Stimulated activated CD4-positive, alpha-beta T cell treated with anti-CD3 and anti-CD28 coated beads, Interleukin-4, amount 100 ng/mL, for 4 hours (primary cell): ENCODE measurements at regions not wholly inside any gene's neighbourhood (a gene's known extent, or its start where the extent isn't known, plus 50 kb on each side); places are given as distances from the start of the nearest gene placed in this dataset.

Experiments used
- DNase-seq, 2 experiments: peaks; one replicate each; pipeline ENCODE4 v3.0.0-alpha.2; 2020

- DNase-seq, result no peak
These were observed 195.8 kb downstream of the CD47 start for GRCh38 chr3:107894998-107895397.

GRCh38 chr3:107892955-107893624 is 197.7 kb downstream of the CD47 start:
- no peak for DNase-seq

- DNase-seq, result no peak
These were observed 205.9 kb downstream of the CD47 start for GRCh38 chr3:107884719-107885460.

- no peak for DNase-seq
These were observed 206.8 kb downstream of the CD47 start for GRCh38 chr3:107884028-107884427.

- DNase-seq, result no peak
These were observed 207.9 kb downstream of the CD47 start for GRCh38 chr3:107882881-107883280.

- no peak for DNase-seq
These were observed 208.6 kb downstream of the CD47 start for GRCh38 chr3:107882261-107882660.

- DNase-seq, result no peak
These were observed 209.3 kb downstream of the CD47 start for GRCh38 chr3:107881509-107881908.

GRCh38 chr3:107880702-107881101 is 210.1 kb downstream of the CD47 start:
- DNase-seq, result no peak

GRCh38 chr3:107877936-107878335 is 212.9 kb downstream of the CD47 start:
- no peak for DNase-seq

GRCh38 chr3:107870943-107871638 is 219.7 kb downstream of the CD47 start:
- DNase-seq, result no peak

- no peak for DNase-seq
These were observed 220.7 kb downstream of the CD47 start for GRCh38 chr3:107870096-107870495.

- DNase-seq, result no peak
These were observed 222.4 kb downstream of the CD47 start for GRCh38 chr3:107868449-107868848.

- DNase-seq, result no peak
These were observed 228.9 kb downstream of the CD47 start for GRCh38 chr3:107861904-107862303.

- no peak for DNase-seq
These were observed 229.4 kb downstream of the CD47 start for GRCh38 chr3:107861422-107861821.
